HG03175 (cell line): ENCODE measurements at regions not wholly inside any gene's neighbourhood (a gene's known extent, or its start where the extent isn't known, plus 50 kb on each side); places are given as distances from the start of the nearest gene placed in this dataset.

Experiments used
- ATAC-seq: cut with Tn5 transposase; IDR thresholded peaks from one replicate; pipeline ENCODE4 v1.9.1; 2021; ENCODE audit warnings: mild to moderate bottlenecking, moderate library complexity; ENCODE audit not compliant: unreplicated experiment

- peak; percentile 99 for ATAC-seq
Observed at GRCh38 chr15:100703032-100703578, 100.7 kb downstream of the ASB7 start.

GRCh38 chr15:100703671-100704070 is 101.3 kb downstream of the ASB7 start:
- no peak for ATAC-seq

DNA sequence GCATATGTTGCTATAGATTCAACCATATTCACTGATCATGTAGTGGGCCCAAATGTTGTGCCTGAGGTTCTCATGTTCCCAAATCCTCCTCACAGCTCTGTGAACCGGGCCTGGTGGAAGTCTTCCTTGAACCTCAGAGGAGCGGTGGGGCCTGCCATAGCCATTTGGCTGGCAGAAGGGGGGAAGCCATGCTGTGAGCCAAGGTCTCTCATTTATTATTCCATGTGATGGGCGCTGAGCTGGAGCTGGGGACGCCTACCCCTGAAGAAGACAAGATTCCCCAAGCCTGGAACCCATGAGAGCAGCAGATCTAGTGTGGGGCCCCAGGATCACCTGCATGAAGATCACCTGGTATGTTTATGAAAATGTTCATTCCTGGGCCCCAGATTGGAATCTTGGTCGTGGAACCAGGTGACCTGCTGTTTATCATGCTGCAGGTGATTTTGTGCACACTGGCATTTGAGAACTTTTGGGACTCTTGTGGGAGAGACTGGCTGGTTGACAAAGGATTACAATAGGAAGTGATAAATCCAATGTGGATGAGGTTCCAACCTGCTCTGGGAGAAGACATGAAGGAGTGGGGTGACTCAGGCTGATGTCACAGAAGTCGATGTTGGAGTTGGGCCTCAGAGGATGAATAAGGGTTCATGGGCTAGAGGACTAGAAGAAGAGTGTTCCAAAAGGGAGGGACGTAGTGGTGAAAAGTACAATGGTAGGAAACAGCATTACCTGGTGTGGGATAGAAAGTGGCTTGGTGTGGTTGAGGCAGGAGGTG is 102.1 kb downstream of the ASB7 start:
- no peak for ATAC-seq

DNA sequence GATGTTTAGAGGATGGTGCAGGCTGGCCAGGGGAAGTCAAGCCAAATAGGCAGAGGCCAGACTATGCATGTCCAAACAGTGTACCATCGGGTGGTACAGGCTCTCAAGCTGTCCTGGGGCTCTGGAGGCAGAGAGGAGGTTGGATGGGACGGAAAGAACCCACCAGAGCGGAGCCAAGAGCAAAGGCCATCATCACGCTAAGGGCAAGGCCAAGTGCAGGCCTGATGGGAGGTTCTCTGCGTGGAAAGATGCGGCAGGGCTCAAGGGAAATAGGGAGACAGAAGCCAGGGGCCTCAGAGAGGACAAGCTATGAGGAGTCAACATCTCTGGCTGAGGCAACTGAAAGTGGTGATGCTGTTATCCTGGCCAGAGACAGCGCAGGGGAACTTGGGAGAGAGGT is 102.7 kb downstream of the ASB7 start:
- ATAC-seq, result no peak

GRCh38 chr15:100705841-100706240 is 103.5 kb downstream of the ASB7 start:
- ATAC-seq, result no peak

DNA sequence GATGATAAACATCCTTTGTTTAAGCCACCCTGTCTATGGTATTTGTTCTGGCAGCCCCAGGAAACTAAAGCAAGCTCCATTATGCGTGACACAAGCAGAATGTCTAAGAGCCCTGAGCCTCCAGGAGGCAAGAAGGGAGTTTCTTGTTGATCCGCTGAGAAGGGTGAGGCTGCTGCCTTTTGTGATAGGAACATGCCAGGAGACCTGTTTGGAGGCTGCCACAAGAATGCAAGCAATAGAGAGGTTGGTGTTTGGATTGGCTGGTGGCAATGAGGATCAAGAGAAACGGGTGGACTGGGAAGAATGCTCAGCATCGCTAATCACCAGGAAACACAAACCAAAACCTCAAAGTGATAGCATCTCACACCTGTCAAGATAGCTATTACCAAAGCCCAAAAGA is 104.8 kb downstream of the ASB7 start:
- no peak for ATAC-seq

DNA sequence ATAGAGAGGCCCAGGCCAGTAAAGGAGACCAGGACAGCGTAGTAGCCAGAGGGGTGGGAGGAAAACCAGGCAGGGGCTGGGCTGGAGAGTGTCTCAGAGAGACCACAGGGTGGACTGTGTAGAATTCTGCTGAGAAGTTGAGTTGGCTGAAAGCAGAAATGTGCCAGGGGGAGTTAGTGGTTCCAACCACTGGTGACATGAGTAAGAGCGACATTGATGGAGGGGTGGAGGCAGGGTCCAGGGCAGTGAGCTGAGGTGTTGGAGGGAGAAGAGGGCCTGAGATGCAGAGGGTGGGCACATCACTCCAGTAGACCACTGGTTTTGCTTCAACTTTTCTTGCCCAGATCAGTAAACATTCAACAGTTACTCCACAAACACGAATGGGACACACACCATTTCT is 106.5 kb downstream of the ASB7 start:
- no peak for ATAC-seq

DNA sequence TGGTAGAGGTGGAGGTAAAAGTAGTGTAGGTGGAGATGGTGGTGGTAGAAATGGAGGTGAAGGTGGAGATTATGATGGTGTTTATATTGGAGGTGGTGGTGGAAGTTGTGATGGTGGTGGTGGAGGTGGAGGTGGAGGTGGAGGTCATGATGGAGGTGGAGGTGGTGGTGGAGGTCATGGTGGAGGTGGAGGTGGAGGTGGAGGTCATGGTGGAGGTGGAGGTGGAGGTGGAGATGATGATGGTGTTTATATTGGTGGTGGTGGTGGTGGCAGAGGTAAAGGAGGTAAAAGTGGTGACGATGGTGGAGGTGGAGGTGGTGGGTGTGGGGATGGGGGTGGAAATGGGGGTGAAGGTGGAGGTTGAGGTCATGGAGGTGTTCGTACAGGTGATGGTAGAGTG is 107.8 kb downstream of the ASB7 start:
- ATAC-seq, result no peak

GRCh38 chr15:100710744-100711515 is 108.5 kb downstream of the ASB7 start:
- no peak for ATAC-seq

- no peak for ATAC-seq
Observed at GRCh38 chr15:100711516-100712021, 109.2 kb downstream of the ASB7 start.

GRCh38 chr15:100712226-100712625 is 109.8 kb downstream of the ASB7 start:
- ATAC-seq, result no peak

DNA sequence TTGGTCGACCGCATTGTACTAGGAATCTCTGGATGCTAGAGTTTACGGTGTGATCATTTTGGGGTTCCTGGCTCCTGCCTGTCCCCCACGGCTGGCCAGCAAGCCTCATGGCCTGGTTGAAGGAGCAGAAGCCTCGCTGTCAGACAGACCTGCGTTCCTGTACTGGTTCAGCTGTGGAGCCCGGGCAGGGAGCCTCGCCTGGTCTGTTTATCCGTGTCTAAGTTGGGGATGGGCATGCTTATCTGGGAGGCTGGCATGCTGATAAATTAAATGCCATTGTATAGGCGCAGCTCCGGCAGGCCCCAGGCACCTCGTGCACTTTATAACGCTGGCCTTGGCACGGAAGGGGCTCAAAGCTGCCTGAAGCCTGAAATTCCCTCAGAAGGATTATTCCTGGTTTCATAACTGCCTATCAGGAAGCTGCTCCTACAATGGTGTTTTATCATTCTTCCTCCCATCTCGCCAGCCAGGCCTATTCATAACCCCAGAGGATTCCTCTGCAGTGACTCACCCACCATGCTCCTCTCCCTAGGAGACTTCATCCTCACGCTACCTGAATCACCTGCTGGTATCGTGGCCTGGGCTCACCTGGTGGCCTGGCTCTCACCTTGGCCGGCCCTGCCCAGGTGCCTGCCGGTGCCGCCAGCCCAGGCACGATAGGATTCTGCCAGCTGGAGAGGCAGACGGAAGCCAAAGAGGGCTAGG is 110.9 kb downstream of the ASB7 start:
- no peak for ATAC-seq

- no peak for ATAC-seq
Observed at GRCh38 chr15:100714034-100714748, 111.8 kb downstream of the ASB7 start.

- ATAC-seq, result no peak
Observed at GRCh38 chr15:100714749-100715342, 112.5 kb downstream of the ASB7 start.

DNA sequence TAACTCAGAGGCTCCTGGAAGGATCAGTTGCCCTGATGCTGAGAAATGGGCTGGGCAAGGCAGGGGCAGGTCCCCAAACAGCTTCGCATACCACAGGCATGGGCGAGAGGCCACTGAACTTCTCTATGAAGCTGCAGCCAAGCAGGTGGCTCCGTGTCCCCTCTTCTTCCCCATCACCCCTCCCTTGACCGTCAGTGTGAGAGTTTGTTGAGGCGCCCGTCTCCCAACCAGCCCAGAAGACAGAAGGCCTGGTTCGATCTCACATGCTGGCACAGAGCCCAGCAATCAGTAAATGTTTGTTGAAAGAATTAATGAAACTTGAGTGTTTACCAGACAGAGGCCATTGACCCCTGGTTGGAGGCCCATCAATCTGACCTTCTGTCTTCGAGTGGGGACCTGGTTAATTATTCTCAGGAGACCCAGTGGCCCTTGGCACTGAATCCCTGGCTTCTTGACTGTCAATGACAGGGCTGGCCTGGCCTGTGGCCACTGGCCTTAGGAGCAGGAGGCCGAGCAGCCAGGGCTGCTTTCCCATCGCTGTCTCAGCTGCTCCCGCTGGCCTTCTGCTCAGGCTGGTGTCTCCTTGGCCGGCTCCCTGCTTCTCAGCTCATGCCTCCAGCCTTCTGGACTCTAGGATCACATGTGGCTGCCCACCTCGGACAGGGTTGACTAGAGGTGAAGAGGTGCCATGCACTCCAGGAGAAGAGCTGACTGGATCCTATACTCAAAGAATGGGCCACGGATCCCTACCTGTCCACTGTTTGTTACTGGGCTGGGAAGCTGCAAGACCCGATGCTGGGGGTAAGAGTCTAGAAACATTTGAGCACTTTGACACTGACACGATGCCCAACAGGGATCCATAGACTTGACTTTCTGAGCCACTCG is 113.4 kb downstream of the ASB7 start:
- no peak for ATAC-seq

- no peak for ATAC-seq
Observed at GRCh38 chr15:100716456-100717085, 114.2 kb downstream of the ASB7 start.

DNA sequence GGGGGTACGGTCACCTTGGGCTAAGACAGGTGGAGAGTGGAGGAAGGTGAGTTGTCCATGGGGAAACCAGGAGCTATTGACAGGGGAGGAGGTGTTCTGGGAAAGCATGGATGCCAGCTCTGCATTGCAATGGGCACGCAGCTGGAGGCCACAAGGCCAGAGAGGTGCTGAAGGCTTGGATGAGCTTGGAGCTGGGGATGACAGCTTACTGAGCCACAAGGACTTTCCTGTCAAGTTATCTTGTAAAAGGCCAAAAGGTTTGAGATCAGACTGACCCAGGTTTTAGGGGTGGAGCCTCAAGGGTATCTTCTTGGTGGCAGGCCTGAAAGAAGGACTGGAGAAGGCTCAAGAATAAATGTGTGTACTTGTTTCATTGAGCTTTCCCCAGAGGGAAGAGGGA is 115.2 kb downstream of the ASB7 start:
- no peak for ATAC-seq

- ATAC-seq, result no peak
Observed at GRCh38 chr15:100718075-100718980, 115.9 kb downstream of the ASB7 start.
